OCI-LY1 (cell line): ENCODE measurements at regions not wholly inside any gene's neighbourhood (a gene's known extent, or its start where the extent isn't known, plus 50 kb on each side); places are given as distances from the start of the nearest gene placed in this dataset.

Experiments
- H2AFZ ChIP-seq: fragments of 200-600 bp; sonication (generic), shearing (Covaris generic); 2 replicates; pipeline ENCODE4 v1.6.0; 2014; ENCODE audit warnings: antibody characterized with exemption, mild to moderate bottlenecking, low read length
- H3F3A ChIP-seq: fragments of 200-600 bp; sonication (generic), shearing (Covaris generic); 2 replicates; pipeline ENCODE4 v1.6.0; 2014; ENCODE audit warnings: mild to moderate bottlenecking, antibody characterized with exemption, low read length, moderate library complexity; ENCODE audit not compliant: insufficient read depth
- H3K27ac ChIP-seq: fragments of 200-600 bp; sonication (generic); 2 replicates; pipeline ENCODE4 v1.5.1; 2014; ENCODE audit warnings: low read length, mixed run types, mild to moderate bottlenecking, low read depth; ENCODE audit not compliant: poor library complexity, severe bottlenecking
- H3K27me3 ChIP-seq: fragments of 200-600 bp; sonication (generic); 2 replicates; pipeline ENCODE4 v1.6.0; 2014; ENCODE audit warnings: antibody characterized with exemption, mild to moderate bottlenecking, low read length, moderate library complexity; ENCODE audit not compliant: insufficient read depth
- H3K36me3 ChIP-seq: fragments of 200-600 bp; sonication (generic); 2 replicates; pipeline ENCODE4 v1.6.1; 2014; ENCODE audit warnings: mild to moderate bottlenecking, antibody characterized with exemption, low read length, moderate library complexity, mixed read lengths; ENCODE audit not compliant: insufficient read depth
- H3K4me1 ChIP-seq: fragments of 200-600 bp; sonication (generic); 2 replicates; pipeline ENCODE4 v1.5.1; 2014; ENCODE audit warnings: mild to moderate bottlenecking, low read length, moderate library complexity; ENCODE audit not compliant: insufficient read depth, severe bottlenecking
- H3K4me2 ChIP-seq: fragments of 200-600 bp; sonication (generic), shearing (Covaris generic); 2 replicates; pipeline ENCODE4 v1.6.1; 2014; ENCODE audit warnings: low read length
- H3K4me3 ChIP-seq: fragments of 200-600 bp; sonication (generic); 2 replicates; pipeline ENCODE4 v1.5.1; 2014; ENCODE audit warnings: low read length, low read depth, mild to moderate bottlenecking, mixed read lengths; ENCODE audit not compliant: poor library complexity, severe bottlenecking
- H3K79me2 ChIP-seq: fragments of 200-600 bp; shearing (Covaris generic); 2 replicates; pipeline ENCODE4 v1.6.1; 2016; ENCODE audit warnings: mixed run types, low read length, mixed read lengths; ENCODE audit not compliant: insufficient read depth
- H3K9ac ChIP-seq: fragments of 200-600 bp; sonication (generic), shearing (Covaris generic); 2 replicates; pipeline ENCODE4 v1.6.1; 2014; ENCODE audit warnings: mild to moderate bottlenecking, low read length, mixed read lengths
- H3K9me2 ChIP-seq: fragments of 200-600 bp; sonication (generic), shearing (Covaris generic); 2 replicates; pipeline ENCODE4 v1.6.1; 2014; ENCODE audit warnings: low read depth, mild to moderate bottlenecking, low read length, mixed read lengths
- H3K9me3 ChIP-seq: fragments of 200-600 bp; shearing (Covaris generic); 2 replicates; pipeline ENCODE4 v1.6.1; 2014; ENCODE audit warnings: low read length, mixed read lengths
- H4K20me1 ChIP-seq: fragments of 200-600 bp; sonication (generic), shearing (Covaris generic); 2 replicates; pipeline ENCODE4 v1.6.0; 2016; ENCODE audit warnings: mild to moderate bottlenecking, low read length; ENCODE audit not compliant: insufficient read depth
- EZH2 ChIP-seq: fragments of 200-600 bp; sonication (generic), shearing (Covaris generic); IDR thresholded peaks from 2 replicates; pipeline ENCODE4 v1.8.0; 2017; ENCODE audit warnings: borderline replicate concordance, mixed run types, mild to moderate bottlenecking, antibody characterized with exemption, low read length, moderate library complexity, mixed read lengths
- TF ChIP-seq, protein P1 (sequence below): fragments of 200-600 bp; sonication (generic), shearing (Covaris generic); IDR thresholded peaks from 2 replicates; pipeline ENCODE4 v1.5.1; 2017; ENCODE audit warnings: mild to moderate bottlenecking, antibody characterized with exemption, low read length, moderate library complexity, mixed read lengths

DNA sequence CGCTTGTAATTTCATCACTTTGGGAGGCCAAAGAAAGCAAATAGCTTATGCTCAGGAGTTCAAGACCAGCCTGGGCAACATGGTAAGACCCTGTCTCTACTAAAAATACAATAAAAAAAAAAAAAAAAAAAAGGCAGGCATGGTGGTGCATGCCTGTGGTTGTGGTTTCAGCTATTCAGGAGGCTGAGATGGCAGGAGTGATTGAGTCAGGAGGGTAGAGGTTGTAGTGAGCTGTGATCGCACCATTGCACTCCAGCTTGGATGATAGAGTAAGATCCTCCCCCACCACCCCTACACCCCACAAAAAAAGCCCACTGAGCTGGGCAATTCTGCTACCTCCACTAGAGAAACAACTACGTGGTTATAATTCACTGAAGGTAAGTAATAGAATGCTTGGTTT lies 118.8 kb upstream of the PCDH18 start:
- Histone ChIP-seq H3K4me2 (no peak overlapping the region), H3F3A (no peaks in the 10 kb centered on the region), H3K27me3 (no peaks in the 10 kb centered on the region), H3K27ac (no peak overlapping the region), H3K9me2 (no peaks in the 10 kb centered on the region), H4K20me1 (no peaks in the 10 kb centered on the region), H3K36me3 (no peaks in the 10 kb centered on the region), H3K4me3 (no peak overlapping the region), H2AFZ (no peak overlapping the region), H3K9me3 (no peaks in the 10 kb centered on the region), H3K4me1 (no peaks in the 10 kb centered on the region), H3K79me2 (no peaks in the 10 kb centered on the region), H3K9ac (no peak overlapping the region)
- TF ChIP-seq EZH2: no peak
- TF ChIP-seq, protein P1, sequence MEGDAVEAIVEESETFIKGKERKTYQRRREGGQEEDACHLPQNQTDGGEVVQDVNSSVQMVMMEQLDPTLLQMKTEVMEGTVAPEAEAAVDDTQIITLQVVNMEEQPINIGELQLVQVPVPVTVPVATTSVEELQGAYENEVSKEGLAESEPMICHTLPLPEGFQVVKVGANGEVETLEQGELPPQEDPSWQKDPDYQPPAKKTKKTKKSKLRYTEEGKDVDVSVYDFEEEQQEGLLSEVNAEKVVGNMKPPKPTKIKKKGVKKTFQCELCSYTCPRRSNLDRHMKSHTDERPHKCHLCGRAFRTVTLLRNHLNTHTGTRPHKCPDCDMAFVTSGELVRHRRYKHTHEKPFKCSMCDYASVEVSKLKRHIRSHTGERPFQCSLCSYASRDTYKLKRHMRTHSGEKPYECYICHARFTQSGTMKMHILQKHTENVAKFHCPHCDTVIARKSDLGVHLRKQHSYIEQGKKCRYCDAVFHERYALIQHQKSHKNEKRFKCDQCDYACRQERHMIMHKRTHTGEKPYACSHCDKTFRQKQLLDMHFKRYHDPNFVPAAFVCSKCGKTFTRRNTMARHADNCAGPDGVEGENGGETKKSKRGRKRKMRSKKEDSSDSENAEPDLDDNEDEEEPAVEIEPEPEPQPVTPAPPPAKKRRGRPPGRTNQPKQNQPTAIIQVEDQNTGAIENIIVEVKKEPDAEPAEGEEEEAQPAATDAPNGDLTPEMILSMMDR: no peak

DNA sequence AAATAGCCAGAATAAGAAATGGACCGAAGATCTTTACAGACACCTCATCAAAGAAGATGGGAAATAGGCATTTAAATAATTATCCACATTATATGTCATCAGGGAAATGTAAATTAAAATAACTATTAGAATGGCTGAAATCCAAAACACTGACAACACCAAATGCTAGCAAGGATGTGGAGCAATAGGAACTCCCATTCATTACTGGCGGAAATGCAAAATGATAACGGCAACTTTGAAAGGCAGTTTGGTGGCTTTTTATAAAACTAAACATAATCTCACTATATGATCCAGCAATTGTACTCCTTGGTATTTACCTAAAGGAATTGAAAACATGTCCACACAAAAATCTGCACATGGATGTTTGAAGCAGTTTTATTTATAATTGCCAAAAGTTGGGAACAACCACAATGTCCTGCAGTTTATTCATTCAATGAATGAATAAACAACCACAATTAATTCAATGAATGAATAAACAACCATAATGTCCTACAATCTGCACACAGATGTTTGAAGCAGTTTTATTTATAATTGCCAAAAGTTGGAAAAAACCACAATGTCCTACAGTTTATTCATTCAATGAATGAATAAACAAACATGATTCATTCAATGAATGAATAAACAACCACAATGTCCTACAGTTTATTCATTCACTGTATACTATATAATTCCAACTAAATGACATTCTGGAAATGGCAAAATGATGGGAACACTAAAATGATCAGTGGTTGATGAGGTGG lies 117.6 kb upstream of the PCDH18 start:
- TF ChIP-seq, protein P1: no peak
- no peak for TF ChIP-seq EZH2
- H3K9me3 ChIP-seq: no peaks in the 10 kb centered on the region
- H3K27me3 ChIP-seq: no peaks in the 10 kb centered on the region
- H3K4me2 ChIP-seq: no peak overlapping the region
- H3F3A ChIP-seq: no peaks in the 10 kb centered on the region
- H4K20me1 ChIP-seq: no peaks in the 10 kb centered on the region
- H3K9me2 ChIP-seq: no peaks in the 10 kb centered on the region
- no peaks in the 10 kb centered on the region for H3K79me2 ChIP-seq
- H3K27ac ChIP-seq: no peak overlapping the region
- H3K4me1 ChIP-seq: no peaks in the 10 kb centered on the region
- H3K4me3 ChIP-seq: no peak overlapping the region
- no peaks in the 10 kb centered on the region for H3K36me3 ChIP-seq
- no peak overlapping the region for H3K9ac ChIP-seq
- no peak overlapping the region for H2AFZ ChIP-seq

DNA sequence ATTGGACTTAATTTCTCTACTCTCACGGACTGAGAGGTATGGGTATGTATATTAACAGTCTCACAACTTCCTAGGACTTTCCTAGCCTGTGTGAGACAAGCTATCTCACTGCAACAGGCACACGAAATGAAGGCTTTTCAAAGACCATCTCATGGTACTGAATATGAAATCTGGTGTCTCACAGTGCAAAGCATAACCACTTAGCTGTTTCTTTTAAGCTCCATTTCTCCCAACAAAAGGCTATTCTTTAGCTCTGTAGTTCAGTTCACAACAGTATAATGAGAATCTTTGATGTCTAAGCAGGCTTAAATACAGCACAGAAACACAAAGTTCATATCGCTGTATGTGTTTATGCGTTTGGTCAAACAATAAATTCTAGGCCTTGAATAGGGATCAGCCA lies 116.2 kb upstream of the PCDH18 start:
- Histone ChIP-seq H3K79me2 (no peaks in the 10 kb centered on the region), H3K4me3 (no peak overlapping the region), H4K20me1 (no peaks in the 10 kb centered on the region), H2AFZ (no peak overlapping the region), H3K27ac (no peak overlapping the region), H3K4me1 (no peaks in the 10 kb centered on the region), H3K4me2 (no peak overlapping the region), H3K9ac (no peak overlapping the region), H3K9me3 (no peaks in the 10 kb centered on the region), H3K36me3 (no peaks in the 10 kb centered on the region), H3K9me2 (no peaks in the 10 kb centered on the region), H3K27me3 (no peaks in the 10 kb centered on the region), H3F3A (no peaks in the 10 kb centered on the region)
- TF ChIP-seq EZH2: no peak
- TF ChIP-seq, protein P1: no peak
